GM23338 (cell line): ENCODE measurements at regions not wholly inside any gene's neighbourhood (a gene's known extent, or its start where the extent isn't known, plus 50 kb on each side); places are given as distances from the start of the nearest gene placed in this dataset.

Experiments used
- CREB1 ChIP-seq: fragments of 250-450 bp; sonication (Bioruptor Pico); IDR thresholded peaks from 2 replicates; pipeline ENCODE4 v1.5.0; 2020; ENCODE audit warnings: low read depth, mild to moderate bottlenecking, moderate library complexity
- EZH2 ChIP-seq: fragments of 200-600 bp; sonication (generic); IDR thresholded peaks from one replicate; pipeline ENCODE4 v1.8.0; 2017; ENCODE audit warnings: antibody characterized with exemption, mild to moderate bottlenecking, low read depth; ENCODE audit not compliant: unreplicated experiment
- EZH2phosphoT487 ChIP-seq: fragments of 200-600 bp; sonication (generic); IDR thresholded peaks from one replicate; pipeline ENCODE4 v1.8.1; 2018; ENCODE audit warnings: antibody characterized with exemption; ENCODE audit not compliant: unreplicated experiment
- JUNB ChIP-seq: IDR thresholded peaks from one replicate; pipeline ENCODE4 v1.6.1; 2016; ENCODE audit warnings: antibody characterized with exemption; ENCODE audit not compliant: unreplicated experiment
- NANOG ChIP-seq: IDR thresholded peaks from 2 replicates; pipeline ENCODE4 v1.6.1; 2016; ENCODE audit warnings: antibody characterized with exemption, borderline replicate concordance
- POLR2AphosphoS5 ChIP-seq: IDR thresholded peaks from 2 replicates; pipeline ENCODE4 v1.6.1; 2016; ENCODE audit warnings: antibody characterized with exemption, low read depth
- STAT1 ChIP-seq: IDR thresholded peaks from one replicate; pipeline ENCODE4 v1.6.1; 2016; ENCODE audit warnings: antibody characterized with exemption; ENCODE audit not compliant: unreplicated experiment
- ZNF114 ChIP-seq: fragments of 250-450 bp; sonication (Bioruptor Pico); IDR thresholded peaks from 2 replicates; pipeline ENCODE4 v1.5.0; 2020; ENCODE audit warnings: mild to moderate bottlenecking, moderate library complexity
- ZNF331 ChIP-seq: fragments of 250-450 bp; sonication (Bioruptor Pico); IDR thresholded peaks from 2 replicates; pipeline ENCODE4 v1.5.0; 2020; ENCODE audit warnings: low read depth, mild to moderate bottlenecking, moderate library complexity
- TF ChIP-seq, protein P1 (sequence below), 2 experiments: fragments of 200-600 bp in 1 of 2; sonication (generic) in 1 of 2; conservative IDR thresholded peaks; 2 replicates each; pipeline versions ENCODE4 v1.5.1 to v1.6.1; 2016 to 2017; ENCODE audit warnings: antibody characterized with exemption in 2 of 2, low read depth in 2 of 2, mild to moderate bottlenecking in 2 of 2, moderate library complexity in 1 of 2
- TF ChIP-seq, protein P2 (sequence below): IDR thresholded peaks from one replicate; pipeline ENCODE4 v1.6.1; 2018; ENCODE audit warnings: antibody characterized with exemption; ENCODE audit not compliant: unreplicated experiment
- TF ChIP-seq, protein P3 (sequence below): IDR thresholded peaks from 2 replicates; pipeline ENCODE4 v1.6.1; 2016; ENCODE audit warnings: antibody characterized with exemption
- TF ChIP-seq, protein P4 (sequence below): fragments of 250-450 bp; sonication (Bioruptor Pico); IDR thresholded peaks from 2 replicates; pipeline ENCODE4 v1.5.0; 2020; ENCODE audit warnings: mild to moderate bottlenecking, moderate library complexity

DNA sequence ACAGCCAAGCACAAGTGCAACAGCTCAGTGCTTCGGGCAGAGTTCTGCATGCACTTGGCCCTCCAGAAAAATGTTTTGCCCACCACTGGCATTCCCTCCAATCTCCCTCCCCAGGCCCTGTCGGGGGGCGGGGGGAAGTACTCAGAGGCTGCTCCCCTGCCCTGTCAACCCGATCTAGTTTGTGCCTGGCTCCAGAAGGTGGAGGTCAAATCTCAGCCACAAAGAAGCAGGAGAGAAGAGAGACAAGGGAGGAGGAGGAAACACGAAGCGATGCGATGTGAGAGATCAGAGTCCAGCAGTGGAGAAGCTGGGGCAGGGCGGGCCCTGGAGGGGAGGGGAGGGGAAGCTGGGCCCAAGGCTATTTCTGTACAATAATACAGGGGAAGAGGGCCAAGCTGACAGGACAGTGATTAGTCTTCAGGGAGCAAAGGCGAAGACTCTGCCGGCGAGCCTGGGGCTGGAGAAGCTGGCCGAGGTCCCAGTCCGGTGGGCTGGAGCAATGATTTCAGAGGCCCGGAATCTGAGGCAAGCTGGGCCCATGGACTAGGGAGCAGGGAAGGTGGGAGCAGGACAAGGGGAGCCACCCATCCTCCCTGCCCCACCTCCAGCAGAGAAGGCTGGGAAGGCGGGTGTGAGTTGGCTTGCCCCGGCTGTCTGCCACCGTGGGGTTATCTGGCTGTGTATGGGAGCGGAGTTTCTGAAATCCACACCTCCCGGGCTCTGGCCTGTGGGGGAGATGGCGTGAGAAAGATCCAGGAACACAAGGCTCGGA is 167.1 kb downstream of the EFNB1 start:
- TF ChIP-seq EZH2phosphoT487, result no peak
- TF ChIP-seq, protein P1, sequence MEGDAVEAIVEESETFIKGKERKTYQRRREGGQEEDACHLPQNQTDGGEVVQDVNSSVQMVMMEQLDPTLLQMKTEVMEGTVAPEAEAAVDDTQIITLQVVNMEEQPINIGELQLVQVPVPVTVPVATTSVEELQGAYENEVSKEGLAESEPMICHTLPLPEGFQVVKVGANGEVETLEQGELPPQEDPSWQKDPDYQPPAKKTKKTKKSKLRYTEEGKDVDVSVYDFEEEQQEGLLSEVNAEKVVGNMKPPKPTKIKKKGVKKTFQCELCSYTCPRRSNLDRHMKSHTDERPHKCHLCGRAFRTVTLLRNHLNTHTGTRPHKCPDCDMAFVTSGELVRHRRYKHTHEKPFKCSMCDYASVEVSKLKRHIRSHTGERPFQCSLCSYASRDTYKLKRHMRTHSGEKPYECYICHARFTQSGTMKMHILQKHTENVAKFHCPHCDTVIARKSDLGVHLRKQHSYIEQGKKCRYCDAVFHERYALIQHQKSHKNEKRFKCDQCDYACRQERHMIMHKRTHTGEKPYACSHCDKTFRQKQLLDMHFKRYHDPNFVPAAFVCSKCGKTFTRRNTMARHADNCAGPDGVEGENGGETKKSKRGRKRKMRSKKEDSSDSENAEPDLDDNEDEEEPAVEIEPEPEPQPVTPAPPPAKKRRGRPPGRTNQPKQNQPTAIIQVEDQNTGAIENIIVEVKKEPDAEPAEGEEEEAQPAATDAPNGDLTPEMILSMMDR (conservative IDR thresholded peaks at IDR 0.05; ENCODE audit: low read depth in 2 of 2), result no peak
- no peak for TF ChIP-seq EZH2
- TF ChIP-seq, protein P2, sequence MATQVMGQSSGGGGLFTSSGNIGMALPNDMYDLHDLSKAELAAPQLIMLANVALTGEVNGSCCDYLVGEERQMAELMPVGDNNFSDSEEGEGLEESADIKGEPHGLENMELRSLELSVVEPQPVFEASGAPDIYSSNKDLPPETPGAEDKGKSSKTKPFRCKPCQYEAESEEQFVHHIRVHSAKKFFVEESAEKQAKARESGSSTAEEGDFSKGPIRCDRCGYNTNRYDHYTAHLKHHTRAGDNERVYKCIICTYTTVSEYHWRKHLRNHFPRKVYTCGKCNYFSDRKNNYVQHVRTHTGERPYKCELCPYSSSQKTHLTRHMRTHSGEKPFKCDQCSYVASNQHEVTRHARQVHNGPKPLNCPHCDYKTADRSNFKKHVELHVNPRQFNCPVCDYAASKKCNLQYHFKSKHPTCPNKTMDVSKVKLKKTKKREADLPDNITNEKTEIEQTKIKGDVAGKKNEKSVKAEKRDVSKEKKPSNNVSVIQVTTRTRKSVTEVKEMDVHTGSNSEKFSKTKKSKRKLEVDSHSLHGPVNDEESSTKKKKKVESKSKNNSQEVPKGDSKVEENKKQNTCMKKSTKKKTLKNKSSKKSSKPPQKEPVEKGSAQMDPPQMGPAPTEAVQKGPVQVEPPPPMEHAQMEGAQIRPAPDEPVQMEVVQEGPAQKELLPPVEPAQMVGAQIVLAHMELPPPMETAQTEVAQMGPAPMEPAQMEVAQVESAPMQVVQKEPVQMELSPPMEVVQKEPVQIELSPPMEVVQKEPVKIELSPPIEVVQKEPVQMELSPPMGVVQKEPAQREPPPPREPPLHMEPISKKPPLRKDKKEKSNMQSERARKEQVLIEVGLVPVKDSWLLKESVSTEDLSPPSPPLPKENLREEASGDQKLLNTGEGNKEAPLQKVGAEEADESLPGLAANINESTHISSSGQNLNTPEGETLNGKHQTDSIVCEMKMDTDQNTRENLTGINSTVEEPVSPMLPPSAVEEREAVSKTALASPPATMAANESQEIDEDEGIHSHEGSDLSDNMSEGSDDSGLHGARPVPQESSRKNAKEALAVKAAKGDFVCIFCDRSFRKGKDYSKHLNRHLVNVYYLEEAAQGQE, result no peak
- TF ChIP-seq POLR2AphosphoS5, result no peak
- TF ChIP-seq CREB1 (CRISPR knock-in tag), result no peak
- no peak for TF ChIP-seq JUNB
- TF ChIP-seq, protein P3, sequence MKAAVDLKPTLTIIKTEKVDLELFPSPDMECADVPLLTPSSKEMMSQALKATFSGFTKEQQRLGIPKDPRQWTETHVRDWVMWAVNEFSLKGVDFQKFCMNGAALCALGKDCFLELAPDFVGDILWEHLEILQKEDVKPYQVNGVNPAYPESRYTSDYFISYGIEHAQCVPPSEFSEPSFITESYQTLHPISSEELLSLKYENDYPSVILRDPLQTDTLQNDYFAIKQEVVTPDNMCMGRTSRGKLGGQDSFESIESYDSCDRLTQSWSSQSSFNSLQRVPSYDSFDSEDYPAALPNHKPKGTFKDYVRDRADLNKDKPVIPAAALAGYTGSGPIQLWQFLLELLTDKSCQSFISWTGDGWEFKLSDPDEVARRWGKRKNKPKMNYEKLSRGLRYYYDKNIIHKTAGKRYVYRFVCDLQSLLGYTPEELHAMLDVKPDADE, result no peak
- no peak for TF ChIP-seq ZNF331 (CRISPR knock-in tag)
- no peak for TF ChIP-seq STAT1
- TF ChIP-seq ZNF114 (CRISPR knock-in tag), result no peak
- TF ChIP-seq, protein P4, sequence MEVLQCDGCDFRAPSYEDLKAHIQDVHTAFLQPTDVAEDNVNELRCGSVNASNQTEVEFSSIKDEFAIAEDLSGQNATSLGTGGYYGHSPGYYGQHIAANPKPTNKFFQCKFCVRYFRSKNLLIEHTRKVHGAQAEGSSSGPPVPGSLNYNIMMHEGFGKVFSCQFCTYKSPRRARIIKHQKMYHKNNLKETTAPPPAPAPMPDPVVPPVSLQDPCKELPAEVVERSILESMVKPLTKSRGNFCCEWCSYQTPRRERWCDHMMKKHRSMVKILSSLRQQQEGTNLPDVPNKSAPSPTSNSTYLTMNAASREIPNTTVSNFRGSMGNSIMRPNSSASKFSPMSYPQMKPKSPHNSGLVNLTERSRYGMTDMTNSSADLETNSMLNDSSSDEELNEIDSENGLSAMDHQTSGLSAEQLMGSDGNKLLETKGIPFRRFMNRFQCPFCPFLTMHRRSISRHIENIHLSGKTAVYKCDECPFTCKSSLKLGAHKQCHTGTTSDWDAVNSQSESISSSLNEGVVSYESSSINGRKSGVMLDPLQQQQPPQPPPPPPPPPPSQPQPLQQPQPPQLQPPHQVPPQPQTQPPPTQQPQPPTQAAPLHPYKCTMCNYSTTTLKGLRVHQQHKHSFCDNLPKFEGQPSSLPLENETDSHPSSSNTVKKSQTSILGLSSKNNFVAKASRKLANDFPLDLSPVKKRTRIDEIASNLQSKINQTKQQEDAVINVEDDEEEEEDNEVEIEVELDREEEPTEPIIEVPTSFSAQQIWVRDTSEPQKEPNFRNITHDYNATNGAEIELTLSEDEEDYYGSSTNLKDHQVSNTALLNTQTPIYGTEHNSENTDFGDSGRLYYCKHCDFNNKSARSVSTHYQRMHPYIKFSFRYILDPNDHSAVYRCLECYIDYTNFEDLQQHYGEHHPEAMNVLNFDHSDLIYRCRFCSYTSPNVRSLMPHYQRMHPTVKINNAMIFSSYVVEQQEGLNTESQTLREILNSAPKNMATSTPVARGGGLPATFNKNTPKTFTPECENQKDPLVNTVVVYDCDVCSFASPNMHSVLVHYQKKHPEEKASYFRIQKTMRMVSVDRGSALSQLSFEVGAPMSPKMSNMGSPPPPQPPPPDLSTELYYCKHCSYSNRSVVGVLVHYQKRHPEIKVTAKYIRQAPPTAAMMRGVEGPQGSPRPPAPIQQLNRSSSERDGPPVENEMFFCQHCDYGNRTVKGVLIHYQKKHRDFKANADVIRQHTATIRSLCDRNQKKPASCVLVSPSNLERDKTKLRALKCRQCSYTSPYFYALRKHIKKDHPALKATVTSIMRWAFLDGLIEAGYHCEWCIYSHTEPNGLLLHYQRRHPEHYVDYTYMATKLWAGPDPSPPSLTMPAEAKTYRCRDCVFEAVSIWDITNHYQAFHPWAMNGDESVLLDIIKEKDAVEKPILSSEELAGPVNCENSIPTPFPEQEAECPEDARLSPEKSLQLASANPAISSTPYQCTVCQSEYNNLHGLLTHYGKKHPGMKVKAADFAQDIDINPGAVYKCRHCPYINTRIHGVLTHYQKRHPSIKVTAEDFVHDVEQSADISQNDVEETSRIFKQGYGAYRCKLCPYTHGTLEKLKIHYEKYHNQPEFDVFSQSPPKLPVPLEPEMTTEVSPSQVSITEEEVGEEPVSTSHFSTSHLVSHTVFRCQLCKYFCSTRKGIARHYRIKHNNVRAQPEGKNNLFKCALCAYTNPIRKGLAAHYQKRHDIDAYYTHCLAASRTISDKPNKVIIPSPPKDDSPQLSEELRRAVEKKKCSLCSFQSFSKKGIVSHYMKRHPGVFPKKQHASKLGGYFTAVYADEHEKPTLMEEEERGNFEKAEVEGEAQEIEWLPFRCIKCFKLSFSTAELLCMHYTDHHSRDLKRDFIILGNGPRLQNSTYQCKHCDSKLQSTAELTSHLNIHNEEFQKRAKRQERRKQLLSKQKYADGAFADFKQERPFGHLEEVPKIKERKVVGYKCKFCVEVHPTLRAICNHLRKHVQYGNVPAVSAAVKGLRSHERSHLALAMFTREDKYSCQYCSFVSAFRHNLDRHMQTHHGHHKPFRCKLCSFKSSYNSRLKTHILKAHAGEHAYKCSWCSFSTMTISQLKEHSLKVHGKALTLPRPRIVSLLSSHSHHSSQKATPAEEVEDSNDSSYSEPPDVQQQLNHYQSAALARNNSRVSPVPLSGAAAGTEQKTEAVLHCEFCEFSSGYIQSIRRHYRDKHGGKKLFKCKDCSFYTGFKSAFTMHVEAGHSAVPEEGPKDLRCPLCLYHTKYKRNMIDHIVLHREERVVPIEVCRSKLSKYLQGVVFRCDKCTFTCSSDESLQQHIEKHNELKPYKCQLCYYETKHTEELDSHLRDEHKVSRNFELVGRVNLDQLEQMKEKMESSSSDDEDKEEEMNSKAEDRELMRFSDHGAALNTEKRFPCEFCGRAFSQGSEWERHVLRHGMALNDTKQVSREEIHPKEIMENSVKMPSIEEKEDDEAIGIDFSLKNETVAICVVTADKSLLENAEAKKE, result no peak
- TF ChIP-seq NANOG, result no peak
